DOHH2 (cell line): ENCODE measurements at regions not wholly inside any gene's neighbourhood (a gene's known extent, or its start where the extent isn't known, plus 50 kb on each side); places are given as distances from the start of the nearest gene placed in this dataset.

Experiments
- H3F3A ChIP-seq: fragments of 200-600 bp; sonication (generic), shearing (Covaris generic); 2 replicates; pipeline ENCODE4 v1.6.0; 2016; ENCODE audit warnings: antibody characterized with exemption, mild to moderate bottlenecking; ENCODE audit not compliant: control insufficient read depth, insufficient read depth
- H3K27ac ChIP-seq: fragments of 200-600 bp; sonication (generic); 2 replicates; pipeline ENCODE4 v1.5.1; 2014; ENCODE audit warnings: low read depth, mild to moderate bottlenecking, low read length, moderate library complexity
- H3K27me3 ChIP-seq: fragments of 200-600 bp; sonication (generic); 2 replicates; pipeline ENCODE4 v1.6.1; 2014; ENCODE audit warnings: mild to moderate bottlenecking, low read length, mixed read lengths; ENCODE audit not compliant: control insufficient read depth
- H3K36me3 ChIP-seq: fragments of 200-600 bp; sonication (generic); 2 replicates; pipeline ENCODE4 v1.6.1; 2014; ENCODE audit warnings: mild to moderate bottlenecking, low read length, moderate library complexity, mixed read lengths; ENCODE audit not compliant: control insufficient read depth
- H3K4me1 ChIP-seq: fragments of 200-600 bp; sonication (generic); 2 replicates; pipeline ENCODE4 v1.6.1; 2014; ENCODE audit warnings: mild to moderate bottlenecking, low read length, mixed read lengths; ENCODE audit not compliant: control insufficient read depth
- H3K4me2 ChIP-seq: fragments of 200-600 bp; sonication (generic); 2 replicates; pipeline ENCODE4 v1.6.0; 2014; ENCODE audit warnings: mild to moderate bottlenecking, low read length, moderate library complexity
- H3K4me3 ChIP-seq: fragments of 200-600 bp; sonication (generic); 2 replicates; pipeline ENCODE4 v1.5.1; 2014; ENCODE audit warnings: mild to moderate bottlenecking, low read length, mixed read lengths
- H3K79me2 ChIP-seq: fragments of 200-600 bp; sonication (generic); 2 replicates; pipeline ENCODE4 v1.6.1; 2014; ENCODE audit warnings: mild to moderate bottlenecking, low read length, mixed read lengths; ENCODE audit not compliant: control insufficient read depth
- H3K9me2 ChIP-seq: fragments of 200-600 bp; sonication (generic); replicated peaks from 2 replicates; pipeline ENCODE4 v1.6.1; 2014; ENCODE audit warnings: mild to moderate bottlenecking, low read length, mixed read lengths; ENCODE audit not compliant: control insufficient read depth
- H3K9me3 ChIP-seq: fragments of 200-600 bp; sonication (generic); 2 replicates; pipeline ENCODE4 v1.6.1; 2014; ENCODE audit warnings: antibody characterized with exemption, low read length, mixed read lengths; ENCODE audit not compliant: control insufficient read depth, insufficient read depth
- H4K20me1 ChIP-seq: fragments of 200-600 bp; sonication (generic); 2 replicates; pipeline ENCODE4 v1.6.0; 2014; ENCODE audit warnings: low read depth, mild to moderate bottlenecking, antibody characterized with exemption, low read length, moderate library complexity; ENCODE audit not compliant: control insufficient read depth, insufficient read depth
- CTCF ChIP-seq: fragments of 200-600 bp; sonication (generic); IDR thresholded peaks from one replicate; pipeline ENCODE4 v1.5.1; 2014; ENCODE audit warnings: antibody characterized with exemption, mild to moderate bottlenecking, low read depth, low read length; ENCODE audit not compliant: poor library complexity, severe bottlenecking
- EZH2phosphoT487 ChIP-seq: fragments of 200-600 bp; sonication (generic); IDR thresholded peaks from 2 replicates; pipeline ENCODE4 v1.6.1; 2017; ENCODE audit warnings: borderline replicate concordance, mild to moderate bottlenecking, antibody characterized with exemption, low read length, moderate library complexity, mixed read lengths

GRCh38 chr1:229005556-229005955, 265.4 kb upstream of the RAB4A start:
- TF ChIP-seq EZH2phosphoT487 = no peak
- TF ChIP-seq CTCF = no peak

GRCh38 chr1:229006121-229006870, 264.6 kb upstream of the RAB4A start:
- no peak overlapping the region for H3K4me3 ChIP-seq
- H3K79me2 ChIP-seq = no peaks in the 10 kb centered on the region
- H3K9me2 ChIP-seq = no peaks in the 10 kb centered on the region
- no peak for TF ChIP-seq EZH2phosphoT487
- TF ChIP-seq CTCF = no peak
- H3K27ac ChIP-seq = no peak overlapping the region
- H3K36me3 ChIP-seq = no peaks in the 10 kb centered on the region
- no peaks in the 10 kb centered on the region for H3F3A ChIP-seq
- H3K9me3 ChIP-seq = no peaks in the 10 kb centered on the region
- no peak overlapping the region for H3K4me2 ChIP-seq
- no peaks in the 10 kb centered on the region for H3K27me3 ChIP-seq
- no peaks in the 10 kb centered on the region for H4K20me1 ChIP-seq
- no peaks in the 10 kb centered on the region for H3K4me1 ChIP-seq

More at GRCh38 chr1:229005556-229005955, 265.4 kb upstream of the RAB4A start:
- no peak overlapping the region for H3K27ac ChIP-seq
- no peaks in the 10 kb centered on the region for H3K27me3 ChIP-seq
- no peaks in the 10 kb centered on the region for H4K20me1 ChIP-seq
- H3K36me3 ChIP-seq = no peaks in the 10 kb centered on the region
- H3K9me2 ChIP-seq = no peaks in the 10 kb centered on the region
- no peak overlapping the region for H3K4me2 ChIP-seq
- no peak overlapping the region for H3K4me3 ChIP-seq
- H3K4me1 ChIP-seq = no peaks in the 10 kb centered on the region
- H3F3A ChIP-seq = no peaks in the 10 kb centered on the region
- no peaks in the 10 kb centered on the region for H3K79me2 ChIP-seq
- no peaks in the 10 kb centered on the region for H3K9me3 ChIP-seq

- H3K27ac ChIP-seq = no peak overlapping the region
- H3F3A ChIP-seq = no peaks in the 10 kb centered on the region
- H4K20me1 ChIP-seq = no peaks in the 10 kb centered on the region
- no peaks in the 10 kb centered on the region for H3K4me1 ChIP-seq
- no peak overlapping the region for H3K4me3 ChIP-seq
- H3K36me3 ChIP-seq = no peaks in the 10 kb centered on the region
- no peak overlapping the region for H3K4me2 ChIP-seq
- 0 out of 2 replicates have a peak, but pooled peaks cover 3% of the 10 kb centered on the region for H3K27me3 ChIP-seq
- H3K9me2 ChIP-seq = no peaks in the 10 kb centered on the region; the same call in 1 of the 2 replicates
- H3K9me3 ChIP-seq = no peaks in the 10 kb centered on the region
- TF ChIP-seq EZH2phosphoT487 (no peak), CTCF (no peak)
- H3K79me2 ChIP-seq = no peaks in the 10 kb centered on the region
Observed at GRCh38 chr1:229007167-229007566, 263.7 kb upstream of the RAB4A start.
